Bronchial epithelial cell (primary cell): ENCODE measurements at regions not wholly inside any gene's neighbourhood (a gene's known extent, or its start where the extent isn't known, plus 50 kb on each side); places are given as distances from the start of the nearest gene placed in this dataset.

ENCODE experiments used
- DNase-seq: peaks from one replicate; pipeline ENCODE4 v3.0.0-alpha.2; 2010; ENCODE audit warnings: low read depth
- FAIRE-seq: peaks from 2 replicates; lab custom pipeline; 2011; peaks lifted over from hg19 to GRCh38; lab: Jason Lieb, UNC
- H3K27me3 ChIP-seq: 2 replicates; pipeline ENCODE4 v1.5.1; 2011; ENCODE audit warnings: low read length; ENCODE audit not compliant: control insufficient read depth, insufficient read depth
- H3K36me3 ChIP-seq: 2 replicates; pipeline ENCODE4 v1.5.1; 2011; ENCODE audit warnings: low read length; ENCODE audit not compliant: control insufficient read depth, insufficient read depth
- H3K4me3 ChIP-seq: 2 replicates; pipeline ENCODE4 v1.5.1; 2011; ENCODE audit warnings: mild to moderate bottlenecking, low read depth, low read length, control low read depth
- TF ChIP-seq, protein P1 (sequence below): IDR thresholded peaks from 2 replicates; pipeline ENCODE4 v1.5.1; 2011; ENCODE audit warnings: mild to moderate bottlenecking, moderate library complexity, low read length, control low read depth, inconsistent platforms; ENCODE audit not compliant: insufficient read depth, severe bottlenecking

- DNase-seq: no peak
- H3K27me3 ChIP-seq: no peaks in the 10 kb centered on the region
- FAIRE-seq: no peak
- TF ChIP-seq, protein P1, sequence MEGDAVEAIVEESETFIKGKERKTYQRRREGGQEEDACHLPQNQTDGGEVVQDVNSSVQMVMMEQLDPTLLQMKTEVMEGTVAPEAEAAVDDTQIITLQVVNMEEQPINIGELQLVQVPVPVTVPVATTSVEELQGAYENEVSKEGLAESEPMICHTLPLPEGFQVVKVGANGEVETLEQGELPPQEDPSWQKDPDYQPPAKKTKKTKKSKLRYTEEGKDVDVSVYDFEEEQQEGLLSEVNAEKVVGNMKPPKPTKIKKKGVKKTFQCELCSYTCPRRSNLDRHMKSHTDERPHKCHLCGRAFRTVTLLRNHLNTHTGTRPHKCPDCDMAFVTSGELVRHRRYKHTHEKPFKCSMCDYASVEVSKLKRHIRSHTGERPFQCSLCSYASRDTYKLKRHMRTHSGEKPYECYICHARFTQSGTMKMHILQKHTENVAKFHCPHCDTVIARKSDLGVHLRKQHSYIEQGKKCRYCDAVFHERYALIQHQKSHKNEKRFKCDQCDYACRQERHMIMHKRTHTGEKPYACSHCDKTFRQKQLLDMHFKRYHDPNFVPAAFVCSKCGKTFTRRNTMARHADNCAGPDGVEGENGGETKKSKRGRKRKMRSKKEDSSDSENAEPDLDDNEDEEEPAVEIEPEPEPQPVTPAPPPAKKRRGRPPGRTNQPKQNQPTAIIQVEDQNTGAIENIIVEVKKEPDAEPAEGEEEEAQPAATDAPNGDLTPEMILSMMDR: no peak
- H3K4me3 ChIP-seq: no peak overlapping the region
- no peaks in the 10 kb centered on the region for H3K36me3 ChIP-seq
Observed at GRCh38 chr2:236863729-236864126, 222.0 kb upstream of the COPS8 start.

DNA sequence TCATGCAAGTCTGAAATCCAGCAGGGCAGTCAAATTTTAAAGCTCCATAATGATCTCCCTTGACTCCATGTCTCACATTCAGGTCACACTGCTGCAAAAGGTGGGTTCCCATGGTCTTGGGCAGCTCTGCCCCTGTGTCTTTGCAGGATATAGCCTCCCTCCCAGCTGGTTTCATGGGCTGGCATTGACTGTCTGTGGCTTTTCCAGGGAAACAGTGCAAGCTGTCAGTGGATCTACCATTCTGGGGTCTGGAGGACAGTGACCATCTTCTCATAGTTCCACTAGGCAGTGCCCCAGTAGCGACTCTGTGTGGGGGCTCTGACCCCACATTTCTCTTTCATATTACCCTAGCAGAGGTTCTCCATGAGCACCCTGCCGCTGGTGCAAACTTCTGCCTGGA lies 220.6 kb upstream of the COPS8 start:
- Histone ChIP-seq H3K36me3 (no peaks in the 10 kb centered on the region), H3K27me3 (no peaks in the 10 kb centered on the region), H3K4me3 (no peak overlapping the region)
- TF ChIP-seq, protein P1: no peak
- FAIRE-seq (no peak), DNase-seq (no peak)

DNA sequence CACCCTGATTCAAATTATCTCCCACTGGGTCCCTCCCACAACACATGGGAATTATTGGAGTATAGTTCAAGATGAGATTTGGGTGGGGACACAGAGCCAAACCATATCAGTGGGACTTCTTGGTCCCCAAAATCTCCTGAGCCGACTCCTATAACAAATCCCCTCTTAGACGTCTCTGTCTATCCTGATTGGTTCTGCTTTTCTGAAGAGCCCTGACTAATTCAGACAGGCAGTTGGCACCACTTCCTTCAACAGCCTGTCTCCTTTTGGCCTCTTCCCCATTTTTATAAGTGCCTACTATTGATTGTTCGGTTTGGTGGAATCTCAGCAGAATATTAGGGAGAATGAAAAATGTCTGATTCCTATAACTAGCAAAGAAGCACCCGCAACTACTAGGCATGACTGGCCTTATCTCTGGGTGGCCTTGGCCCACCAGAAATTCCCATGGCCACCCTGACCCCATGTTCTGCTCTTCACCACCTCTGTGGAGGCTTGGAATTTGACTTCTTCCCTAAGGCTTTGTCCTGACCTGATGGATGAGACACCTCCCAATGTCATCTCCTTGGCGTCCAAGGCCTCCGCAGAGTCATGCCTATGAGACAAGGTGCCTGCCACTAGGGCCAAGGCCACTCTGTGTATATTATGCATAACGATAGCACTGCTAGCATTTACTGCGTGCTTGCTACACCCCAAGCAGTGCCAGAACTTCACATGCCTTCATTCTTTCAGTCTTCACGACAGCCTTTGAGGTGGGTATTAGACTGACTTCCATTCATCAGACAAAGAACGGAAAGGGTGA lies 218.9 kb upstream of the COPS8 start:
- TF ChIP-seq, protein P1: no peak
- FAIRE-seq (peak; percentile 75), DNase-seq (no peak)
- no peak overlapping the region for H3K4me3 ChIP-seq
- no peaks in the 10 kb centered on the region for H3K36me3 ChIP-seq
- H3K27me3 ChIP-seq: no peaks in the 10 kb centered on the region

DNA sequence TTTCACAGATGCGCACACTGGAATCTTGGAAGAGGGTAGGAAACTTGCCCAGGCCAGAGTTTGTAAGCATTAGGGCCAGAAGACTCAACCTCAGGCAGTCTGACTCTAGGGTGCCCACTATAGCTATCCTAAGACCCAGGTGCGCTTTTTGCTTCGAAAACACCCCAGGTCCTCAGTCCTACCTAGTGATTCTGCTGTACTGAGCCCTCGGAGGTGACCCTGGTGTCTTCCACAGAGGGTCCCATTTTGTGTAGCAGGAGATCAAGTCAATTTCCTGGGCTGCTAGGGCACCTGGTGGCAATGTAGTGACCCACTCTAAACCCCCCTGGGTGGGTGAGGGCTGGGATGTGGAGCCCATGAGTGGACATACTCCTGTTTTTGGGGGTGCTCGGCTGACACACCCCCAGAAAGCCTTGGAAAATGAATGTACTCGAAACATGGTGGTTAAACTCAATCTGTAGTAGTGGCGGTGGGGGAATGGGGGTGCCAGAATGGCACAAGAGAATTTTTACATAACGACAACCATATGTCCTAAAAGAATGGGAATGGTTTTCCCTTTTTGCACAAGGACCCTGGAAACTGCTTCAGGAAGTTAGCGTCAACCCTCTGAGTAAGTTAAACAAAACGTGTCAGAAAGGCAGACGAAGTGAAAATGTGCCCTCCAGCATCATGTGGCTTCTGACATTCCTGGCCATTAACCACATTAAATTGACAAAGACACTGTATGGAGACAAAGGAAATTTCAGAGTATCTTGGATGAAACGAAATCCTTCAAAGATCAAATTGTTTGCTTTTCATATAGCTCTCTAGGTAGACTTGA lies 218.0 kb upstream of the COPS8 start:
- Histone ChIP-seq H3K4me3 (no peak overlapping the region), H3K36me3 (no peaks in the 10 kb centered on the region), H3K27me3 (no peaks in the 10 kb centered on the region)
- peak; percentile 89 for DNase-seq
- TF ChIP-seq, protein P1: no peak
- no peak for FAIRE-seq

DNA sequence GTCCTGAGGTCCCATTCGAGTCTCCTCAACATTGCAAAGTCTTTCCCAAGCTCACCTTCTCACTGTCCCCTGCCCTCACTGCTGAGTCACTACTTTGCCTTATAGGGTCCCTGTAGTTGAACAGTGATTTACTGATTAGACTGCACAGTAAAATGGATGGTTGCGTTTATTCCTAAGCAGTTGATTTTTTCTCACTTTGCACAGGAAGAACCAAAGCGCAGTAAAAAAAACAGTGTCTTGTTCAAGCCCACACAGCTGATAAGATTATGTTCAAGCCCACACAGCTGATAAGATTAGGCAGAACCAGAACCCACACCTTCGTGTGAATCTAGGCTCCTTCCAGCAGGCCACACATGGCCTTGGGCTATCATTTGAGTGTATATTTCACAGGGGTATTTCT lies 215.3 kb upstream of the COPS8 start:
- no peak for DNase-seq
- TF ChIP-seq, protein P1: no peak

More for the DNA sequence above, 215.3 kb upstream of the COPS8 start:
- Histone ChIP-seq H3K36me3 (no peaks in the 10 kb centered on the region), H3K27me3 (no peaks in the 10 kb centered on the region), H3K4me3 (no peak overlapping the region)
- no peak for FAIRE-seq
